ENCODE measurements at regions not wholly inside any gene's neighbourhood (a gene's known extent, or its start where the extent isn't known, plus 50 kb on each side); places are given as distances from the start of the nearest gene placed in this dataset.

GRCh38 chr13:22270881-22271280 is 600.0 kb downstream of the FGF9 start:
- TF ChIP-seq CTCF (IDR thresholded peaks at IDR 0.05) (no peak), POLR2A (IDR thresholded peaks at IDR 0.05) (no peak)
